WTC11 (cell line): ENCODE measurements at regions not wholly inside any gene's neighbourhood (a gene's known extent, or its start where the extent isn't known, plus 50 kb on each side); places are given as distances from the start of the nearest gene placed in this dataset.

Source experiments
- JUN ChIP-seq: sonication (generic); formaldehyde crosslinking; IDR thresholded peaks from 2 replicates; pipeline ENCODE4 v1.8.0; 2023; ENCODE audit warnings: mild to moderate bottlenecking, missing genetic modification reagents
- TF ChIP-seq, protein P1 (sequence below): fragments of 200-600 bp; IDR thresholded peaks from 2 replicates; pipeline ENCODE4 v1.8.0; 2022; ENCODE audit warnings: antibody characterized with exemption
- TF ChIP-seq, protein P2 (sequence below): sonication (generic); formaldehyde crosslinking; IDR thresholded peaks from 2 replicates; pipeline ENCODE4 v1.8.0; 2022; ENCODE audit warnings: mild to moderate bottlenecking, missing genetic modification reagents
- TF ChIP-seq, protein P3 (sequence below): sonication (generic); formaldehyde crosslinking; conservative IDR thresholded peaks from 2 replicates; pipeline ENCODE4 v1.8.1; 2023; ENCODE audit warnings: mild to moderate bottlenecking, low read depth, missing genetic modification reagents, moderate library complexity

DNA sequence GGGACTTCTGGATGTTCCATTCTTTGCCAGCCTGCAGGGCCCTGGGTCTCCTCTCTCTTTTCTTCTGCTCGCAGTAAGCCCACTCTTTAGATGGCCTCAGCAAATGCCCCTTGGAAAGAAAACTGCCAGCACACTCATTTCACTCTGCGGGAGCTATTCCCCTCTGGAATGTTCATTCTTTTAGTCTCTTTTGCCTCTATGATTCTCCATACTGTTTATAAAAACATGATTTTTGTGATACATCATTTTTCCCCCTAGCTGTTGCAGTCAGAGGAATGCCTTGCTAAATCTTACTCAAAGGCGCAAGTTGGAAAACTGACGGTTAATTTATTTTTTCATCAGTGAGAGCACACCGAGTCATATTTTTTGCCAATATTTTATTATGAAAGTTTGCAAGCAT lies 184.9 kb downstream of the SNX19 start:
- TF ChIP-seq, protein P1, sequence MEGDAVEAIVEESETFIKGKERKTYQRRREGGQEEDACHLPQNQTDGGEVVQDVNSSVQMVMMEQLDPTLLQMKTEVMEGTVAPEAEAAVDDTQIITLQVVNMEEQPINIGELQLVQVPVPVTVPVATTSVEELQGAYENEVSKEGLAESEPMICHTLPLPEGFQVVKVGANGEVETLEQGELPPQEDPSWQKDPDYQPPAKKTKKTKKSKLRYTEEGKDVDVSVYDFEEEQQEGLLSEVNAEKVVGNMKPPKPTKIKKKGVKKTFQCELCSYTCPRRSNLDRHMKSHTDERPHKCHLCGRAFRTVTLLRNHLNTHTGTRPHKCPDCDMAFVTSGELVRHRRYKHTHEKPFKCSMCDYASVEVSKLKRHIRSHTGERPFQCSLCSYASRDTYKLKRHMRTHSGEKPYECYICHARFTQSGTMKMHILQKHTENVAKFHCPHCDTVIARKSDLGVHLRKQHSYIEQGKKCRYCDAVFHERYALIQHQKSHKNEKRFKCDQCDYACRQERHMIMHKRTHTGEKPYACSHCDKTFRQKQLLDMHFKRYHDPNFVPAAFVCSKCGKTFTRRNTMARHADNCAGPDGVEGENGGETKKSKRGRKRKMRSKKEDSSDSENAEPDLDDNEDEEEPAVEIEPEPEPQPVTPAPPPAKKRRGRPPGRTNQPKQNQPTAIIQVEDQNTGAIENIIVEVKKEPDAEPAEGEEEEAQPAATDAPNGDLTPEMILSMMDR, result no peak
- TF ChIP-seq JUN (CRISPR knock-in tag), result no peak
- TF ChIP-seq, protein P2, sequence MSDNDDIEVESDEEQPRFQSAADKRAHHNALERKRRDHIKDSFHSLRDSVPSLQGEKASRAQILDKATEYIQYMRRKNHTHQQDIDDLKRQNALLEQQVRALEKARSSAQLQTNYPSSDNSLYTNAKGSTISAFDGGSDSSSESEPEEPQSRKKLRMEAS, result no peak
- TF ChIP-seq, protein P3, sequence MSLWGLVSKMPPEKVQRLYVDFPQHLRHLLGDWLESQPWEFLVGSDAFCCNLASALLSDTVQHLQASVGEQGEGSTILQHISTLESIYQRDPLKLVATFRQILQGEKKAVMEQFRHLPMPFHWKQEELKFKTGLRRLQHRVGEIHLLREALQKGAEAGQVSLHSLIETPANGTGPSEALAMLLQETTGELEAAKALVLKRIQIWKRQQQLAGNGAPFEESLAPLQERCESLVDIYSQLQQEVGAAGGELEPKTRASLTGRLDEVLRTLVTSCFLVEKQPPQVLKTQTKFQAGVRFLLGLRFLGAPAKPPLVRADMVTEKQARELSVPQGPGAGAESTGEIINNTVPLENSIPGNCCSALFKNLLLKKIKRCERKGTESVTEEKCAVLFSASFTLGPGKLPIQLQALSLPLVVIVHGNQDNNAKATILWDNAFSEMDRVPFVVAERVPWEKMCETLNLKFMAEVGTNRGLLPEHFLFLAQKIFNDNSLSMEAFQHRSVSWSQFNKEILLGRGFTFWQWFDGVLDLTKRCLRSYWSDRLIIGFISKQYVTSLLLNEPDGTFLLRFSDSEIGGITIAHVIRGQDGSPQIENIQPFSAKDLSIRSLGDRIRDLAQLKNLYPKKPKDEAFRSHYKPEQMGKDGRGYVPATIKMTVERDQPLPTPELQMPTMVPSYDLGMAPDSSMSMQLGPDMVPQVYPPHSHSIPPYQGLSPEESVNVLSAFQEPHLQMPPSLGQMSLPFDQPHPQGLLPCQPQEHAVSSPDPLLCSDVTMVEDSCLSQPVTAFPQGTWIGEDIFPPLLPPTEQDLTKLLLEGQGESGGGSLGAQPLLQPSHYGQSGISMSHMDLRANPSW (CRISPR knock-in tag), result no peak
